Right cardiac atrium (tissue), 5 donors: ENCODE measurements at regions not wholly inside any gene's neighbourhood (a gene's known extent, or its start where the extent isn't known, plus 50 kb on each side); places are given as distances from the start of the nearest gene placed in this dataset.

Source experiments
- ATAC-seq, 2 donors: fragments of 200-7000 bp; cut with Tn5 transposase; one replicate each; pipeline versions ENCODE4 v1.8.0 to v1.9.1; 2020; ENCODE audit warnings: moderate library complexity in 2 of 2, mild to moderate bottlenecking in 1 of 2
- DNase-seq, 3 donors: peaks; one replicate each; pipeline ENCODE4 v3.0.0-alpha.2; 2020
- H3K27ac ChIP-seq: one replicate; pipeline ENCODE4 v1.5.1; 2013; ENCODE audit warnings: mild to moderate bottlenecking, low read length, control low read depth, moderate library complexity
- H3K27me3 ChIP-seq: one replicate; pipeline ENCODE4 v1.6.1; 2013; ENCODE audit not compliant: control insufficient read depth, insufficient read depth
- H3K4me1 ChIP-seq: one replicate; pipeline ENCODE4 v1.6.1; 2013; ENCODE audit warnings: low read length; ENCODE audit not compliant: control insufficient read depth, insufficient read depth
- H3K4me3 ChIP-seq: one replicate; pipeline ENCODE4 v1.5.1; 2013; ENCODE audit warnings: low read length, control low read depth
- H3K9me3 ChIP-seq: one replicate; pipeline ENCODE4 v1.6.1; 2013; ENCODE audit warnings: low read length; ENCODE audit not compliant: control insufficient read depth
- WGBS: extraction: QIAGEN DNeasy Blood & Tissue Kit; methylation state at CpG from one replicate; pipeline ENCODE4 v1.1.7; 2013; 5-methylcytosine and 5-hydroxymethylcytosine counted together
- intact Hi-C, 4 donors: fragments of 100-400 bp; cut with DNase I; formaldehyde crosslinking; loops; one replicate each; pipeline versions ENCODE4 v1.11.0 to v1.14.0; 2022 to 2023
- donor health status: healthy with polysubstance abuse.
- donor health status: DM: no; HTN: yes; CAD: no.
- donor health status: DM: no; HTN: no; CAD: no.
- donor health status: DM: no; HTN: yes; CAD: no; lungs with severe emphysema.
- donor health status: DM: yes; HTN: yes; CAD: no.

- H3K27me3 ChIP-seq: no peaks in the 10 kb centered on the region
- ATAC-seq (no peak), DNase-seq (no peak)
- 55% methylated on average over 5 of the region's 5 CpGs for WGBS
- no peaks in the 10 kb centered on the region for H3K4me1 ChIP-seq
- no peaks in the 10 kb centered on the region for H3K9me3 ChIP-seq
- no peak overlapping the region for H3K4me3 ChIP-seq
- H3K27ac ChIP-seq: no peak overlapping the region
- intact Hi-C loops: no loop called here
These were observed 361.6 kb upstream of the RIOK2 start for GRCh38 chr5:97544678-97545077.

GRCh38 chr5:97545446-97545845 lies 362.4 kb upstream of the RIOK2 start:
- H3K4me3 ChIP-seq: no peak overlapping the region
- no peaks in the 10 kb centered on the region for H3K27me3 ChIP-seq
- no peaks in the 10 kb centered on the region for H3K4me1 ChIP-seq
- DNase-seq (no peak), ATAC-seq (no peak)
- H3K9me3 ChIP-seq: no peaks in the 10 kb centered on the region
- intact Hi-C loops: no loop called here
- H3K27ac ChIP-seq: no peak overlapping the region

DNA sequence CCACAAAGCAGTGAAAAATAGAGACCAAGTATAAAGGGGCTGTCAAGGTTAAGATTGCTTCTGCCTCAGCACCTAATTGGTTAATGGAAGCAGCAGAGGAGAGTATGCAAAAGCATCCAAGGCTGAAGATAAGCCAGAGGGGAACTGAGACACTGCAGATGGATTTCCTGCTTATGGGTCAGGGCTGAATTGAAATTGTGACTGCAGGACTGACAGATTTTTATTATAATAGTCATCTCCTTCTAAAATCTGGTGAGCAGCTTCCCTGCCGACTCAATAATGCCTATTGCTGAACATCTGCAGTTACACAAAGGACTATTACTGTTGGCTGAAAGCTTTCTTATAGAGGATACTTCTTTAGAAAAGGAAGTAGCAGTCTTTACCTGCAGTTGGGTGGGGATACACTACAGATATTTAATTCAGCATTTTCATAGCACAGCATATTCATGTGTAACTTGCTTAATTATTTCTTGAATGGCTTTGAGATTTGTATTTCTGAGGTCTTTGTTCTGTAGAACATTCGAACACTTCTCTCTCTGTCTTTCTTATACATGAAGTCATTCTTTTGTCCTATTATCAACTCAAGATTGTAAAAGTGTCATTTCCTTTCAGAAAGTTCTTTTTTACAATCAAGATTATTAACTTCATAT lies 363.0 kb upstream of the RIOK2 start:
- no peak for ATAC-seq
- WGBS: 32% methylated on average over 2 of the region's 2 CpGs
- intact Hi-C loops: no loop called here
- DNase-seq: no peak
- Histone ChIP-seq H3K27me3 (no peaks in the 10 kb centered on the region), H3K4me3 (no peak overlapping the region), H3K4me1 (no peaks in the 10 kb centered on the region), H3K9me3 (no peaks in the 10 kb centered on the region), H3K27ac (no peak overlapping the region)

- ATAC-seq: no peak
- H3K27me3 ChIP-seq: no peaks in the 10 kb centered on the region
- intact Hi-C loops: no loop called here
- WGBS: 89% methylated on average over 2 of the region's 2 CpGs
- H3K27ac ChIP-seq: no peak overlapping the region
- DNase-seq: no peak
- no peaks in the 10 kb centered on the region for H3K4me1 ChIP-seq
- no peak overlapping the region for H3K4me3 ChIP-seq
- no peaks in the 10 kb centered on the region for H3K9me3 ChIP-seq
These were observed 364.4 kb upstream of the RIOK2 start for GRCh38 chr5:97547430-97547829.

GRCh38 chr5:97547999-97548738 lies 365.1 kb upstream of the RIOK2 start:
- DNase-seq (no peak), ATAC-seq (no peak)
- Histone ChIP-seq H3K4me3 (no peak overlapping the region), H3K27me3 (no peaks in the 10 kb centered on the region), H3K9me3 (no peaks in the 10 kb centered on the region), H3K4me1 (no peaks in the 10 kb centered on the region), H3K27ac (no peak overlapping the region)
- 78% methylated on average over 1 of the region's 1 CpG for WGBS
- intact Hi-C loops: no loop called here

- intact Hi-C loops: no loop called here
- DNase-seq (no peak), ATAC-seq (no peak)
- Histone ChIP-seq H3K4me1 (no peaks in the 10 kb centered on the region), H3K9me3 (no peaks in the 10 kb centered on the region), H3K4me3 (no peak overlapping the region), H3K27ac (no peak overlapping the region), H3K27me3 (no peaks in the 10 kb centered on the region)
These were observed 365.7 kb upstream of the RIOK2 start for GRCh38 chr5:97548739-97549080.

GRCh38 chr5:97549496-97549895 lies 366.4 kb upstream of the RIOK2 start:
- H3K4me1 ChIP-seq: no peaks in the 10 kb centered on the region
- no peaks in the 10 kb centered on the region for H3K27me3 ChIP-seq
- no peak overlapping the region for H3K4me3 ChIP-seq
- no peaks in the 10 kb centered on the region for H3K9me3 ChIP-seq
- H3K27ac ChIP-seq: no peak overlapping the region
- intact Hi-C loops: no loop called here
- ATAC-seq (no peak), DNase-seq (no peak)
- 80% methylated on average over 4 of the region's 4 CpGs for WGBS

- no peak for ATAC-seq
- Histone ChIP-seq H3K4me3 (no peak overlapping the region), H3K4me1 (no peaks in the 10 kb centered on the region), H3K27ac (no peak overlapping the region), H3K9me3 (no peaks in the 10 kb centered on the region), H3K27me3 (no peaks in the 10 kb centered on the region)
- intact Hi-C loops: no loop called here
- WGBS: 56% methylated on average over 1 of the region's 1 CpG
- DNase-seq: no peak
These were observed 367.1 kb upstream of the RIOK2 start for GRCh38 chr5:97550164-97550563.

- DNase-seq (no peak), ATAC-seq (no peak)
- 80% methylated on average over 2 of the region's 2 CpGs for WGBS
- H3K9me3 ChIP-seq: no peaks in the 10 kb centered on the region
- H3K4me3 ChIP-seq: no peak overlapping the region
- H3K27ac ChIP-seq: no peak overlapping the region
- no peaks in the 10 kb centered on the region for H3K27me3 ChIP-seq
- intact Hi-C loops: no loop called here
- no peaks in the 10 kb centered on the region for H3K4me1 ChIP-seq
These were observed 367.8 kb upstream of the RIOK2 start for GRCh38 chr5:97550818-97551217.

DNA sequence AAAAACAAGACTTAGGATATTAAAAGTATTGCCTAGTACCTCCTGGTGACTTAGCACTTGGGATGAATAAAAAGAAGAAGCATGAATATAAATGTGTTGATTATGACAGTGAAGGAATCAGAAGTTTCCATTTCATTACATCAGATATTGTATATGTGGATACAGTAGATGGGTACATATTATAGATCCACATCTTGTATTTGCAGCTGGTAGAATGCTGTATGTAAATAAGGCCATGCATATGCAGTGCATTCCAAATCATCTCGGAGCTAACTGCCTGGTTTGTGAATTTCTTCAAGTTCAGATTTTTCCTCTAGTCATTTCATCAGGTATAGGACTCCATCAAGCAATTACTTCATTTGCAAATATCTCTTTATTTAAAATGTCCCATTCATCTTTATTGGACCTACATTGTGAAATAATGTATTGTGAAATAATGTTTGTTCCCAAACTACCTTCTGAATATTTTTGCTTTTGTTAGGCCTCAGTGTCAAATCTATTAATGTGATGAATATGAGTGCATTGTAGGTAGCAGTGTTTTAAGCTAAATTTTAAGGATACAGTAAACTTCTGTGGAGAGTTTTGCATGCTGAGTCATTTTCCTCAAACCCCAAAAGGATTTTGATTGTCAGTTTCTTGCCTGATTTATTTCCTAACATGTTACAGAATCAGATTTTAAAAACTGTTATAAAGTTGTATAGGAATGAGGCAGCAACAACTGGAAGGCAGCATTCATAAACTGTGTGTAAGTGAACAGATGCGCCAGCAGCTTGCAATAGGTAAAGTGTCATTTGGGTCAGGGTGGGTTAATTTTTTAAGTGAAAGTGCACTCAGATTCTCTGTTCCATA lies 370.8 kb upstream of the RIOK2 start:
- no peak for ATAC-seq

GRCh38 chr5:97554977-97555643 lies 372.1 kb upstream of the RIOK2 start:
- ATAC-seq (no peak), DNase-seq (no peak)
- no peaks in the 10 kb centered on the region for H3K27me3 ChIP-seq
- no peaks in the 10 kb centered on the region for H3K4me1 ChIP-seq
- no peak overlapping the region for H3K4me3 ChIP-seq
- H3K27ac ChIP-seq: no peak overlapping the region
- 59% methylated on average over 4 of the region's 4 CpGs for WGBS
- H3K9me3 ChIP-seq: no peaks in the 10 kb centered on the region
- intact Hi-C loops: no loop called here

More for the DNA sequence above, 370.8 kb upstream of the RIOK2 start:
- Histone ChIP-seq H3K27me3 (no peaks in the 10 kb centered on the region), H3K27ac (no peak overlapping the region), H3K4me3 (no peak overlapping the region), H3K9me3 (no peaks in the 10 kb centered on the region), H3K4me1 (no peaks in the 10 kb centered on the region)
- no peak for DNase-seq
- 87% methylated on average over 2 of the region's 2 CpGs for WGBS
- intact Hi-C loops: no loop called here
